ENCODE measurements at regions not wholly inside any gene's neighbourhood (a gene's known extent, or its start where the extent isn't known, plus 50 kb on each side); places are given as distances from the start of the nearest gene placed in this dataset.

- no peak for DNase-seq
Observed at GRCh38 chr11:106619320-106619990, 398.8 kb downstream of the GUCY1A2 start.

- no peak for DNase-seq
Observed at GRCh38 chr11:106621484-106621883, 396.8 kb downstream of the GUCY1A2 start.
